A549 (cell line): ENCODE measurements at regions not wholly inside any gene's neighbourhood (a gene's known extent, or its start where the extent isn't known, plus 50 kb on each side); places are given as distances from the start of the nearest gene placed in this dataset.

Experiments
- ATAC-seq, 2 experiments: fragments of 200-7000 bp in 1 of 2; fragments of >200 bp in 1 of 2; cut with Nextera tagmentation in 1 of 2; cut with Tn5 transposase in 1 of 2; 3 replicates each; pipeline versions ENCODE4 v1.8.0 to v1.9.1; 2018 to 2020; ENCODE audit warnings: mild to moderate bottlenecking in 1 of 2, moderate library complexity in 1 of 2
- CTCF ChIA-PET: fragments of 300-600 bp; sonication (Branson Sonifier 250); formaldehyde crosslinking; extraction: SDS; loops from one replicate; lab custom pipeline; 2021; ENCODE audit warnings: antibody characterized with exemption, inconsistent platforms; lab: Yijun Ruan, JAX
- POLR2A ChIA-PET: fragments of 350-600 bp; formaldehyde crosslinking; extraction: SDS; loops from one replicate; lab custom pipeline; 2021; ENCODE audit warnings: antibody characterized with exemption, inconsistent platforms; lab: Yijun Ruan, JAX
- DNase-seq, 2 experiments: peaks; one replicate each; pipeline versions ENCODE4 v3.0.0 to v3.0.0-alpha.2; 2011 to 2016; ENCODE audit warnings: low read depth in 1 of 2, low spot score in 1 of 2
- FAIRE-seq: peaks from 2 replicates; lab custom pipeline; 2011; peaks lifted over from hg19 to GRCh38; lab: Jason Lieb, UNC
- H3K27ac ChIP-seq, 2 experiments: fragments of >200 bp; sonication (Bioruptor Twin); formaldehyde crosslinking; 3 replicates each; pipeline ENCODE4 v1.5.1; 2016 to 2017
- H3K4me1 ChIP-seq: fragments of >200 bp; sonication (Bioruptor Twin); formaldehyde crosslinking; 3 replicates; pipeline ENCODE4 v1.6.1; 2016
- H3K4me2 ChIP-seq: fragments of >200 bp; sonication (Bioruptor Twin); formaldehyde crosslinking; 3 replicates; pipeline ENCODE4 v1.6.1; 2016
- H3K4me3 ChIP-seq: fragments of >200 bp; sonication (Bioruptor Twin); formaldehyde crosslinking; 3 replicates; pipeline ENCODE4 v1.5.1; 2016
- H3K9me3 ChIP-seq: fragments of >200 bp; sonication (Bioruptor Twin); formaldehyde crosslinking; 3 replicates; pipeline ENCODE4 v1.6.1; 2016
- BHLHE40 ChIP-seq: IDR thresholded peaks from 2 replicates; pipeline ENCODE4 v1.6.1; 2012; ENCODE audit warnings: low read depth, low read length, inconsistent platforms
- CBX8 ChIP-seq: fragments of 200-600 bp; sonication (generic); IDR thresholded peaks from 2 replicates; pipeline ENCODE4 v1.6.1; 2016
- CHD2 ChIP-seq: fragments of 150-350 bp; IDR thresholded peaks from 2 replicates; pipeline ENCODE4 v1.6.1; 2014; ENCODE audit warnings: low read length; ENCODE audit not compliant: partially characterized antibody
- EHF ChIP-seq: fragments of 250-450 bp; sonication (Bioruptor Pico); IDR thresholded peaks from 2 replicates; pipeline ENCODE4 v1.5.0; 2020; ENCODE audit warnings: mild to moderate bottlenecking
- EP300 ChIP-seq, 2 experiments: fragments of >200 bp; sonication (Bioruptor Twin); formaldehyde crosslinking; IDR thresholded peaks; 2 replicates in 1 of 2; 3 replicates in 1 of 2; pipeline ENCODE4 v1.6.1; 2016 to 2017
- FOXS1 ChIP-seq: fragments of 250-450 bp; sonication (Bioruptor Pico); IDR thresholded peaks from 2 replicates; pipeline ENCODE4 v1.5.0; 2020; ENCODE audit warnings: mild to moderate bottlenecking, moderate library complexity
- GATA3 ChIP-seq: IDR thresholded peaks from 2 replicates; pipeline ENCODE4 v1.6.1; 2012; ENCODE audit warnings: borderline replicate concordance
- HDAC2 ChIP-seq: fragments of 200-600 bp; sonication (generic); IDR thresholded peaks from 2 replicates; pipeline ENCODE4 v1.6.1; 2016
- HOXA7 ChIP-seq: fragments of 250-450 bp; sonication (Bioruptor Pico); IDR thresholded peaks from 2 replicates; pipeline ENCODE4 v1.5.0; 2020; ENCODE audit warnings: mild to moderate bottlenecking, moderate library complexity
- HOXB13 ChIP-seq: fragments of 250-450 bp; sonication (Bioruptor Pico); IDR thresholded peaks from 2 replicates; pipeline ENCODE4 v1.5.0; 2020; ENCODE audit warnings: low read depth, mild to moderate bottlenecking, moderate library complexity
- HOXB5 ChIP-seq: fragments of 250-450 bp; sonication (Bioruptor Pico); IDR thresholded peaks from 2 replicates; pipeline ENCODE4 v1.5.0; 2020; ENCODE audit warnings: mild to moderate bottlenecking, moderate library complexity
- MAFK ChIP-seq: fragments of 450-650 bp; IDR thresholded peaks from 2 replicates; pipeline ENCODE4 v1.6.1; 2014; ENCODE audit not compliant: partially characterized antibody
- MYC ChIP-seq: IDR thresholded peaks from 2 replicates; pipeline ENCODE4 v1.6.1; 2012; ENCODE audit warnings: mild to moderate bottlenecking, inconsistent platforms, low read length, improper control_type of control experiment, borderline replicate concordance
- PHF8 ChIP-seq: fragments of 200-600 bp; sonication (generic); IDR thresholded peaks from 2 replicates; pipeline ENCODE4 v1.6.1; 2016; ENCODE audit warnings: low read depth, mild to moderate bottlenecking, antibody characterized with exemption, moderate library complexity, borderline replicate concordance
- RAD21 ChIP-seq, 2 experiments: fragments of >200 bp in 1 of 2; sonication (Bioruptor Twin) in 1 of 2; formaldehyde crosslinking in 1 of 2; IDR thresholded peaks in 1 of 2; conservative IDR thresholded peaks in 1 of 2; 2 replicates in 1 of 2; 3 replicates in 1 of 2; pipeline ENCODE4 v1.6.1; 2012 to 2018; ENCODE audit warnings: inconsistent platforms in 1 of 2
- RARB ChIP-seq: fragments of 250-450 bp; sonication (Bioruptor Pico); IDR thresholded peaks from 2 replicates; pipeline ENCODE4 v1.8.0; 2021; ENCODE audit warnings: mild to moderate bottlenecking, moderate library complexity
- RCOR1 ChIP-seq: fragments of 150-350 bp; IDR thresholded peaks from 2 replicates; pipeline ENCODE4 v1.6.1; 2014; ENCODE audit warnings: antibody characterized with exemption, low read length, low read depth
- SMC3 ChIP-seq: fragments of >200 bp; sonication (Bioruptor Twin); formaldehyde crosslinking; IDR thresholded peaks from 3 replicates; pipeline ENCODE4 v1.6.1; 2018; ENCODE audit warnings: inconsistent platforms
- TFCP2L1 ChIP-seq: fragments of 250-450 bp; sonication (Bioruptor Pico); IDR thresholded peaks from 2 replicates; pipeline ENCODE4 v1.5.0; 2021; ENCODE audit warnings: mild to moderate bottlenecking
- ZFP36 ChIP-seq: fragments of 450-650 bp; IDR thresholded peaks from 2 replicates; pipeline ENCODE4 v1.6.1; 2014; ENCODE audit warnings: borderline replicate concordance; ENCODE audit not compliant: partially characterized antibody
- WGBS: methylation state at CpG from one replicate; pipeline ENCODE4 v1.1.6; 2017; ENCODE audit errors: missing lambda C conversion rate; 5-methylcytosine and 5-hydroxymethylcytosine counted together
- TF ChIP-seq, protein P1 (sequence below): fragments of 200-600 bp; sonication (generic); IDR thresholded peaks from 2 replicates; pipeline ENCODE4 v1.6.1; 2016; ENCODE audit warnings: antibody characterized with exemption, mild to moderate bottlenecking, moderate library complexity
- TF ChIP-seq, protein P2 (sequence below): IDR thresholded peaks from 2 replicates; pipeline ENCODE4 v1.6.1; 2012
- TF ChIP-seq, protein P3 (sequence below): fragments of 250-450 bp; sonication (Bioruptor Pico); IDR thresholded peaks from 2 replicates; pipeline ENCODE4 v1.5.0; 2021; ENCODE audit warnings: mild to moderate bottlenecking, moderate library complexity, borderline replicate concordance
- TF ChIP-seq, protein P4 (sequence below): IDR thresholded peaks from 2 replicates; pipeline ENCODE4 v1.6.1; 2012; ENCODE audit warnings: low read depth, borderline replicate concordance
- TF ChIP-seq, protein P5 (sequence below): fragments of 150-350 bp; IDR thresholded peaks from 2 replicates; pipeline ENCODE4 v1.6.1; 2014; ENCODE audit warnings: low read depth, mild to moderate bottlenecking, low read length

DNA sequence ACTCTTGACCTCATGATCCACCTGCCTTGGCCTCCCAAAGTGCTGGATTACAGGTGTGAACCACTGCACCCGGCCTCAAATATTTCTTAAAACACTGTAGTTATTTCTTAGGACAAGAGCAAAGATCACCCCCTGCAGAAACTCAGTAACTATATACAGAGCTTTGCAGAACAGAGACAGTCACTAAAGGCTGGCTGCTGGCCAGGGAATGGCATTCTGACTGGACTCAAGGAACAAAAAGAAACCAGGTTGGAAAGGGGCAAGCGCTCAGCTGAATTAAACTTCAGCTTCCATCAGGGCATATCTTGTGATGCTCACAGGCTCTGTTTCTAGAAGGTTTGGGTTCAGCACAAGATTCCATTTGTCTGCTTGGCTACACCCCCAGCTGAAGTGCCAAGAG is 95.8 kb downstream of the ADAMTS15 start:
- WGBS = 93% methylated on average over 2 of the region's 2 CpGs
- ChIA-PET CTCF (interaction anchor here (1.1 to 1.5 kb wide), 3 partner anchors 10 to 318 kb away, joined by 3 to 6 read pairs (median 3); no protein-coding TSS in a partner anchor), POLR2A (no interaction called here)
- no peaks in the 10 kb centered on the region for H3K4me1 ChIP-seq
- ATAC-seq = no peak
- H3K27ac ChIP-seq = no peak overlapping the region
- H3K4me3 ChIP-seq = no peak overlapping the region
- FAIRE-seq = no peak
- no peak for DNase-seq
- H3K9me3 ChIP-seq = no peaks in the 10 kb centered on the region
- no peak overlapping the region for H3K4me2 ChIP-seq
- TF ChIP-seq, protein P1, sequence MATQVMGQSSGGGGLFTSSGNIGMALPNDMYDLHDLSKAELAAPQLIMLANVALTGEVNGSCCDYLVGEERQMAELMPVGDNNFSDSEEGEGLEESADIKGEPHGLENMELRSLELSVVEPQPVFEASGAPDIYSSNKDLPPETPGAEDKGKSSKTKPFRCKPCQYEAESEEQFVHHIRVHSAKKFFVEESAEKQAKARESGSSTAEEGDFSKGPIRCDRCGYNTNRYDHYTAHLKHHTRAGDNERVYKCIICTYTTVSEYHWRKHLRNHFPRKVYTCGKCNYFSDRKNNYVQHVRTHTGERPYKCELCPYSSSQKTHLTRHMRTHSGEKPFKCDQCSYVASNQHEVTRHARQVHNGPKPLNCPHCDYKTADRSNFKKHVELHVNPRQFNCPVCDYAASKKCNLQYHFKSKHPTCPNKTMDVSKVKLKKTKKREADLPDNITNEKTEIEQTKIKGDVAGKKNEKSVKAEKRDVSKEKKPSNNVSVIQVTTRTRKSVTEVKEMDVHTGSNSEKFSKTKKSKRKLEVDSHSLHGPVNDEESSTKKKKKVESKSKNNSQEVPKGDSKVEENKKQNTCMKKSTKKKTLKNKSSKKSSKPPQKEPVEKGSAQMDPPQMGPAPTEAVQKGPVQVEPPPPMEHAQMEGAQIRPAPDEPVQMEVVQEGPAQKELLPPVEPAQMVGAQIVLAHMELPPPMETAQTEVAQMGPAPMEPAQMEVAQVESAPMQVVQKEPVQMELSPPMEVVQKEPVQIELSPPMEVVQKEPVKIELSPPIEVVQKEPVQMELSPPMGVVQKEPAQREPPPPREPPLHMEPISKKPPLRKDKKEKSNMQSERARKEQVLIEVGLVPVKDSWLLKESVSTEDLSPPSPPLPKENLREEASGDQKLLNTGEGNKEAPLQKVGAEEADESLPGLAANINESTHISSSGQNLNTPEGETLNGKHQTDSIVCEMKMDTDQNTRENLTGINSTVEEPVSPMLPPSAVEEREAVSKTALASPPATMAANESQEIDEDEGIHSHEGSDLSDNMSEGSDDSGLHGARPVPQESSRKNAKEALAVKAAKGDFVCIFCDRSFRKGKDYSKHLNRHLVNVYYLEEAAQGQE = no peak
- TF ChIP-seq GATA3 (no peak), HOXB5 (CRISPR knock-in tag) (no peak), ZFP36 (no peak), HDAC2 (no peak), CBX8 (no peak), RARB (CRISPR knock-in tag) (no peak), RAD21 (conservative IDR thresholded peaks at IDR 0.05 in 1 of 2, IDR thresholded peaks at IDR 0.05 in 1 of 2) (no peak), TFCP2L1 (CRISPR knock-in tag) (no peak), PHF8 (no peak), EP300 (IDR thresholded peaks at IDR 0.05) (no peak), MAFK (no peak), RCOR1 (no peak), FOXS1 (CRISPR knock-in tag) (no peak), SMC3 (no peak), BHLHE40 (no peak)
- TF ChIP-seq, protein P2, sequence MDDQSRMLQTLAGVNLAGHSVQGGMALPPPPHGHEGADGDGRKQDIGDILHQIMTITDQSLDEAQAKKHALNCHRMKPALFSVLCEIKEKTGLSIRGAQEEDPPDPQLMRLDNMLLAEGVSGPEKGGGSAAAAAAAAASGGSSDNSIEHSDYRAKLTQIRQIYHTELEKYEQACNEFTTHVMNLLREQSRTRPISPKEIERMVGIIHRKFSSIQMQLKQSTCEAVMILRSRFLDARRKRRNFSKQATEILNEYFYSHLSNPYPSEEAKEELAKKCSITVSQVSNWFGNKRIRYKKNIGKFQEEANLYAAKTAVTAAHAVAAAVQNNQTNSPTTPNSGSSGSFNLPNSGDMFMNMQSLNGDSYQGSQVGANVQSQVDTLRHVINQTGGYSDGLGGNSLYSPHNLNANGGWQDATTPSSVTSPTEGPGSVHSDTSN = no peak

DNA sequence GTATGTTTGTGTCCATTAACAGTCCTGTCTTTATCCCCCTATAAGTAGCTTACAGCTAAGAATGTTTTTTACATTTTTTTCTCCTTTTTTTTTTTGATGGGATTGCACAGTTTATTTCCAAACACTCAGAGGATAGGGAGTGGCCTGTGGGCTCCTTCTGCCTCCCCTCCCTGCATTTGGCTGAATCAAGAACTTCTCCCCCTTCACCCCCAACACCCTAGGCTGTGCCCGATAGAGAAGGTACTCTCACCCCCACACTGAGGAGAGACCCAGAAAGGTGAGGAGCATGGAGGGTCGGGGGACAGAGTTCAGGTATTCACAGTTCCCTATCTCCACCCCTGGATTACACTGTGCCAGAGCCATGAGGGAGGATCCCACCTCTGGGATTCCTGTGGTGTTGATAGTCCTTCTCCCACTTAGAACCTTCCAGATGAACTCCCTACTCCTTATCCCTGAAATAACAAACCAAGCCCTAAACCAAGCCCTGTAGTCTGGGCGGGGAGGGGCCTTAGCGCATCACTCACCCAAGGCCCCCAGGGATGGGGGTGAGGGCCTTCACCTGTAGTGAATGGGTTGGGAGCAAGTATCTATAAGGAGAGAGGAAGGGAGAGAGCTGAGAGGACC is 97.1 kb downstream of the ADAMTS15 start:
- H3K9me3 ChIP-seq = no peaks in the 10 kb centered on the region
- no peak overlapping the region for H3K27ac ChIP-seq
- POLR2A ChIA-PET = no interaction called here
- FAIRE-seq (no peak), ATAC-seq (no peak), DNase-seq (no peak)
- CTCF ChIA-PET = interaction anchor here (1.1 to 1.5 kb wide), 4 partner anchors 11 to 370 kb away, joined by 3 to 6 read pairs (median 4); partner anchors contain the start of gene SNX19
- no peak overlapping the region for H3K4me2 ChIP-seq
- H3K4me1 ChIP-seq = no peaks in the 10 kb centered on the region
- H3K4me3 ChIP-seq = no peak overlapping the region
- 57% methylated on average over 2 of the region's 4 CpGs for WGBS
- TF ChIP-seq CHD2 (no peak), EHF (CRISPR knock-in tag) (no peak), HOXA7 (CRISPR knock-in tag) (no peak), ZFP36 (no peak), HOXB13 (CRISPR knock-in tag) (no peak), MYC (no peak), RAD21 (conservative IDR thresholded peaks at IDR 0.05 in 1 of 2, IDR thresholded peaks at IDR 0.05 in 1 of 2) (no peak)
- TF ChIP-seq, protein P1 = no peak
- TF ChIP-seq, protein P3, sequence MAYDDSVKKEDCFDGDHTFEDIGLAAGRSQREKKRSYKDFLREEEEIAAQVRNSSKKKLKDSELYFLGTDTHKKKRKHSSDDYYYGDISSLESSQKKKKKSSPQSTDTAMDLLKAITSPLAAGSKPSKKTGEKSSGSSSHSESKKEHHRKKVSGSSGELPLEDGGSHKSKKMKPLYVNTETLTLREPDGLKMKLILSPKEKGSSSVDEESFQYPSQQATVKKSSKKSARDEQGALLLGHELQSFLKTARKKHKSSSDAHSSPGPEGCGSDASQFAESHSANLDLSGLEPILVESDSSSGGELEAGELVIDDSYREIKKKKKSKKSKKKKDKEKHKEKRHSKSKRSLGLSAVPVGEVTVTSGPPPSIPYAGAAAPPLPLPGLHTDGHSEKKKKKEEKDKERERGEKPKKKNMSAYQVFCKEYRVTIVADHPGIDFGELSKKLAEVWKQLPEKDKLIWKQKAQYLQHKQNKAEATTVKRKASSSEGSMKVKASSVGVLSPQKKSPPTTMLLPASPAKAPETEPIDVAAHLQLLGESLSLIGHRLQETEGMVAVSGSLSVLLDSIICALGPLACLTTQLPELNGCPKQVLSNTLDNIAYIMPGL (CRISPR knock-in tag) = no peak
- TF ChIP-seq, protein P4, sequence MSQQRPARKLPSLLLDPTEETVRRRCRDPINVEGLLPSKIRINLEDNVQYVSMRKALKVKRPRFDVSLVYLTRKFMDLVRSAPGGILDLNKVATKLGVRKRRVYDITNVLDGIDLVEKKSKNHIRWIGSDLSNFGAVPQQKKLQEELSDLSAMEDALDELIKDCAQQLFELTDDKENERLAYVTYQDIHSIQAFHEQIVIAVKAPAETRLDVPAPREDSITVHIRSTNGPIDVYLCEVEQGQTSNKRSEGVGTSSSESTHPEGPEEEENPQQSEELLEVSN = no peak
- TF ChIP-seq, protein P5, sequence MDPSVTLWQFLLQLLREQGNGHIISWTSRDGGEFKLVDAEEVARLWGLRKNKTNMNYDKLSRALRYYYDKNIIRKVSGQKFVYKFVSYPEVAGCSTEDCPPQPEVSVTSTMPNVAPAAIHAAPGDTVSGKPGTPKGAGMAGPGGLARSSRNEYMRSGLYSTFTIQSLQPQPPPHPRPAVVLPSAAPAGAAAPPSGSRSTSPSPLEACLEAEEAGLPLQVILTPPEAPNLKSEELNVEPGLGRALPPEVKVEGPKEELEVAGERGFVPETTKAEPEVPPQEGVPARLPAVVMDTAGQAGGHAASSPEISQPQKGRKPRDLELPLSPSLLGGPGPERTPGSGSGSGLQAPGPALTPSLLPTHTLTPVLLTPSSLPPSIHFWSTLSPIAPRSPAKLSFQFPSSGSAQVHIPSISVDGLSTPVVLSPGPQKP = no peak
